HEK293 (cell line): ENCODE measurements at regions not wholly inside any gene's neighbourhood (a gene's known extent, or its start where the extent isn't known, plus 50 kb on each side); places are given as distances from the start of the nearest gene placed in this dataset.

Experiments used
- CTCF ChIA-PET: fragments of 350-600 bp; formaldehyde crosslinking; extraction: SDS; loops from one replicate; lab custom pipeline; 2021; ENCODE audit warnings: antibody characterized with exemption; lab: Yijun Ruan, JAX
- POLR2A ChIA-PET: fragments of 300-600 bp; formaldehyde crosslinking; extraction: SDS; loops from one replicate; lab custom pipeline; 2020; ENCODE audit warnings: antibody characterized with exemption, inconsistent platforms; lab: Yijun Ruan, JAX
- H3K27ac ChIP-seq: fragments of 200-500 bp; sonication (Bioruptor generic); 2 replicates; pipeline ENCODE4 v1.5.1; 2014; ENCODE audit warnings: low read depth, low read length, control low read depth, inconsistent platforms; ENCODE audit errors: extremely low read depth
- H3K36me3 ChIP-seq, 2 experiments: fragments of 200-500 bp in 1 of 2; sonication (Bioruptor generic) in 1 of 2; 1 replicate in 1 of 2; 2 replicates in 1 of 2; pipeline ENCODE4 v1.5.1; 2014 to 2017; ENCODE audit warnings: inconsistent platforms in 2 of 2, low read length in 2 of 2; ENCODE audit not compliant: control insufficient read depth in 2 of 2, insufficient read depth in 1 of 2
- H3K4me1 ChIP-seq: fragments of 200-500 bp; sonication (Bioruptor generic); 2 replicates; pipeline ENCODE4 v1.5.1; 2014; ENCODE audit warnings: mild to moderate bottlenecking, low read length, inconsistent platforms; ENCODE audit not compliant: control insufficient read depth, insufficient read depth
- H3K4me3 ChIP-seq: 2 replicates; pipeline ENCODE4 v1.5.1; 2011; ENCODE audit warnings: low read depth, mild to moderate bottlenecking, control low read depth, low read length, moderate library complexity
- H3K9me3 ChIP-seq: fragments of 200-500 bp; sonication (Bioruptor generic); 2 replicates; pipeline ENCODE4 v1.5.1; 2014; ENCODE audit warnings: low read depth, low read length, inconsistent platforms; ENCODE audit not compliant: control insufficient read depth, insufficient read depth
- GLI2 ChIP-seq: fragments of 450-650 bp; formaldehyde crosslinking; IDR thresholded peaks from 2 replicates; pipeline ENCODE4; 2017; ENCODE audit warnings: missing biosample characterization, missing genetic modification characterization, low read depth, borderline replicate concordance
- INSM2 ChIP-seq: fragments of 450-650 bp; formaldehyde crosslinking; IDR thresholded peaks from 2 replicates; pipeline ENCODE4 v1.5.1; 2016; ENCODE audit warnings: missing biosample characterization, missing genetic modification characterization
- KLF8 ChIP-seq: fragments of 450-650 bp; formaldehyde crosslinking; IDR thresholded peaks from 2 replicates; pipeline ENCODE4 v1.5.1; 2016; ENCODE audit warnings: missing biosample characterization, missing genetic modification characterization
- PRDM4 ChIP-seq: fragments of 450-650 bp; formaldehyde crosslinking; IDR thresholded peaks from 2 replicates; pipeline ENCODE4 v1.5.1; 2017; ENCODE audit warnings: missing biosample characterization, missing genetic modification characterization
- RBAK ChIP-seq: fragments of 450-650 bp; formaldehyde crosslinking; IDR thresholded peaks from 2 replicates; pipeline ENCODE4 v1.5.1; 2016; ENCODE audit warnings: missing biosample characterization, missing genetic modification characterization
- YY2 ChIP-seq: fragments of 450-650 bp; formaldehyde crosslinking; IDR thresholded peaks from 2 replicates; pipeline ENCODE4 v1.5.1; 2016; ENCODE audit warnings: missing biosample characterization, missing genetic modification characterization
- ZBTB1 ChIP-seq: fragments of 450-650 bp; formaldehyde crosslinking; IDR thresholded peaks from 2 replicates; pipeline ENCODE4 v1.5.1; 2016; ENCODE audit warnings: missing biosample characterization, missing genetic modification characterization
- ZBTB11 ChIP-seq: fragments of 450-650 bp; formaldehyde crosslinking; conservative IDR thresholded peaks from 2 replicates; pipeline ENCODE4 v1.5.1; 2016; ENCODE audit warnings: low read depth, missing biosample characterization, missing genetic modification characterization
- ZBTB26 ChIP-seq: fragments of 450-650 bp; formaldehyde crosslinking; optimal IDR thresholded peaks from 2 replicates; pipeline ENCODE3; 2016; ENCODE audit warnings: missing biosample characterization, mild to moderate bottlenecking, missing genetic modification characterization
- ZNF121 ChIP-seq: fragments of 450-650 bp; formaldehyde crosslinking; IDR thresholded peaks from 2 replicates; pipeline ENCODE4 v1.5.1; 2016; ENCODE audit warnings: missing biosample characterization, missing genetic modification characterization
- ZNF223 ChIP-seq: fragments of 450-650 bp; formaldehyde crosslinking; IDR thresholded peaks from 2 replicates; pipeline ENCODE4 v1.5.1; 2016; ENCODE audit warnings: missing biosample characterization, missing genetic modification characterization
- ZNF280C ChIP-seq: fragments of 450-650 bp; formaldehyde crosslinking; IDR thresholded peaks from 2 replicates; pipeline ENCODE4 v1.5.1; 2016; ENCODE audit warnings: missing biosample characterization, missing genetic modification characterization
- ZNF292 ChIP-seq: fragments of 450-650 bp; formaldehyde crosslinking; IDR thresholded peaks from 2 replicates; pipeline ENCODE4 v1.5.1; 2016; ENCODE audit warnings: low read depth, missing biosample characterization, missing genetic modification characterization, borderline replicate concordance
- ZNF324 ChIP-seq: fragments of 450-650 bp; formaldehyde crosslinking; IDR thresholded peaks from 2 replicates; pipeline ENCODE4 v1.5.1; 2016; ENCODE audit warnings: missing biosample characterization, missing genetic modification characterization
- ZNF335 ChIP-seq: fragments of 450-650 bp; formaldehyde crosslinking; conservative IDR thresholded peaks from 2 replicates; pipeline ENCODE4 v1.5.1; 2016; ENCODE audit warnings: missing biosample characterization, missing genetic modification characterization
- ZNF350 ChIP-seq: fragments of 450-650 bp; formaldehyde crosslinking; IDR thresholded peaks from 2 replicates; pipeline ENCODE4 v1.5.0; 2017; ENCODE audit warnings: missing biosample characterization, mild to moderate bottlenecking, missing genetic modification characterization
- ZNF426 ChIP-seq: fragments of 450-650 bp; formaldehyde crosslinking; IDR thresholded peaks from 2 replicates; pipeline ENCODE4 v1.5.1; 2017; ENCODE audit warnings: missing biosample characterization, missing genetic modification characterization, mild to moderate bottlenecking, inconsistent platforms, moderate library complexity
- ZNF514 ChIP-seq: fragments of 450-650 bp; formaldehyde crosslinking; IDR thresholded peaks from 2 replicates; pipeline ENCODE4 v1.5.1; 2016; ENCODE audit warnings: missing biosample characterization, missing genetic modification characterization
- ZNF677 ChIP-seq: fragments of 450-650 bp; IDR thresholded peaks from 2 replicates; pipeline ENCODE4 v1.5.0; 2018; ENCODE audit warnings: missing biosample characterization, mild to moderate bottlenecking, missing genetic modification characterization, moderate library complexity
- ZNF843 ChIP-seq: fragments of 450-650 bp; formaldehyde crosslinking; IDR thresholded peaks from 2 replicates; pipeline ENCODE4 v1.5.1; 2016; ENCODE audit warnings: missing biosample characterization, missing genetic modification characterization
- ZSCAN16 ChIP-seq: fragments of 450-650 bp; formaldehyde crosslinking; IDR thresholded peaks from 2 replicates; pipeline ENCODE4 v1.5.1; 2016; ENCODE audit warnings: missing biosample characterization, missing genetic modification characterization

GRCh38 chr1:91584309-91584708 lies 83.7 kb downstream of the CDC7 start:
- no peak overlapping the region for H3K4me3 ChIP-seq
- ChIA-PET CTCF (interaction anchor here (0.7 kb wide), 1 partner anchor 11 kb away, joined by 3 read pairs; no protein-coding TSS in a partner anchor), POLR2A (no interaction called here)
- H3K36me3 ChIP-seq = no peaks in the 10 kb centered on the region
- no peaks in the 10 kb centered on the region for H3K4me1 ChIP-seq
- H3K27ac ChIP-seq = no peak overlapping the region
- TF ChIP-seq ZBTB1 (tag by site-specific recombination) (no peak), PRDM4 (no peak), ZNF514 (no peak), ZSCAN16 (tag by site-specific recombination) (peak; percentile 77; the same call in 1 of the 2 replicates)
- no peaks in the 10 kb centered on the region for H3K9me3 ChIP-seq

- Histone ChIP-seq H3K4me1 (no peaks in the 10 kb centered on the region), H3K27ac (no peak overlapping the region), H3K4me3 (no peak overlapping the region), H3K36me3 (no peaks in the 10 kb centered on the region)
- POLR2A ChIA-PET = no interaction called here
- TF ChIP-seq INSM2 (tag by site-specific recombination) (no peak), ZNF843 (no peak), ZNF280C (tag by site-specific recombination) (no peak), ZNF426 (tag by site-specific recombination) (no peak), ZBTB11 (no peak), ZNF121 (tag by site-specific recombination) (no peak), ZNF292 (tag by site-specific recombination) (no peak)
- TF ChIP-seq, all 188 proteins: peak for 0
- CTCF ChIA-PET = interaction anchor here (0.6 kb wide), 1 partner anchor 1841 kb away, joined by 3 read pairs; no protein-coding TSS in a partner anchor
- no peaks in the 10 kb centered on the region for H3K9me3 ChIP-seq
These were observed 84.2 kb downstream of the CDC7 start for GRCh38 chr1:91584878-91585277.

GRCh38 chr1:91585502-91585901 lies 84.9 kb downstream of the CDC7 start:
- CTCF ChIA-PET = interaction anchor here (0.6 kb wide), 1 partner anchor 232 kb away, joined by 3 read pairs; no protein-coding TSS in a partner anchor
- POLR2A ChIA-PET = no interaction called here
- H3K4me1 ChIP-seq = no peaks in the 10 kb centered on the region
- no peaks in the 10 kb centered on the region for H3K9me3 ChIP-seq
- no peak for TF ChIP-seq KLF8
- no peak for TF ChIP-seq ZNF324 (tag by site-specific recombination)
- TF ChIP-seq ZNF677 (tag by site-specific recombination) = no peak
- no peak for TF ChIP-seq ZNF350
- TF ChIP-seq YY2 = no peak
- TF ChIP-seq ZBTB26 (tag by site-specific recombination) = no peak
- TF ChIP-seq RBAK (tag by site-specific recombination) = no peak
- no peak for TF ChIP-seq GLI2 (tag by site-specific recombination)
- TF ChIP-seq ZNF223 (tag by site-specific recombination) = no peak
- no peak for TF ChIP-seq ZNF335 (tag by site-specific recombination)
- TF ChIP-seq, all 188 proteins: peak for 0
- no peak overlapping the region for H3K4me3 ChIP-seq
- no peak overlapping the region for H3K27ac ChIP-seq
- no peaks in the 10 kb centered on the region for H3K36me3 ChIP-seq
